Activated naive CD8-positive, alpha-beta T cell treated with anti-CD3 and anti-CD28 coated beads, Interleukin-2, amount 50 U/mL, for 24 hours (primary cell): ENCODE measurements at regions not wholly inside any gene's neighbourhood (a gene's known extent, or its start where the extent isn't known, plus 50 kb on each side); places are given as distances from the start of the nearest gene placed in this dataset.
"Not testable (repeated sequence)": the region's sequence is repeated elsewhere in the genome, so short reads cannot be mapped to it uniquely, and the experiment has no call there.

Experiments used
- ATAC-seq: fragments of 150-1000 bp; cut with Tn5 transposase; one replicate; pipeline ENCODE4 v1.10.0; 2021
- DNase-seq: peaks from one replicate; pipeline ENCODE4 v3.0.0; 2021
- H3K27ac Mint-ChIP-seq: one replicate; pipeline ENCODE4 v1.8.0; 2021; ENCODE audit warnings: mild to moderate bottlenecking, mixed read lengths
- H3K27me3 Mint-ChIP-seq: one replicate; pipeline ENCODE4 v1.8.0; 2021; ENCODE audit warnings: mixed read lengths
- H3K36me3 Mint-ChIP-seq: one replicate; pipeline ENCODE4 v1.8.0; 2021; ENCODE audit warnings: low read depth, mixed read lengths
- H3K4me1 Mint-ChIP-seq: one replicate; pipeline ENCODE4 v1.8.0; 2021; ENCODE audit warnings: mixed read lengths
- H3K4me3 Mint-ChIP-seq: one replicate; pipeline ENCODE4 v1.8.0; 2021; ENCODE audit warnings: mild to moderate bottlenecking, moderate library complexity, mixed read lengths
- H3K9me3 Mint-ChIP-seq: one replicate; pipeline ENCODE4 v1.8.0; 2021; ENCODE audit warnings: mixed read lengths

- no peaks in the 10 kb centered on the region for H3K36me3 Mint-ChIP-seq
- H3K27ac Mint-ChIP-seq, result no peak overlapping the region
- H3K4me1 Mint-ChIP-seq, result peaks cover 3% of the 10 kb centered on the region
- peaks cover 7% of the 10 kb centered on the region for H3K27me3 Mint-ChIP-seq
- DNase-seq, result no peak
- no peak overlapping the region for H3K4me3 Mint-ChIP-seq
- ATAC-seq, result no peak
- H3K9me3 Mint-ChIP-seq, result no peaks in the 10 kb centered on the region
Measured at GRCh38 chr15:69603369-69604071, 150.9 kb downstream of the RPLP1 start.

- no peak overlapping the region for H3K27ac Mint-ChIP-seq
- H3K9me3 Mint-ChIP-seq, result no peaks in the 10 kb centered on the region
- ATAC-seq (no peak), DNase-seq (no peak)
- H3K36me3 Mint-ChIP-seq, result no peaks in the 10 kb centered on the region
- H3K4me1 Mint-ChIP-seq, result peaks cover 4% of the 10 kb centered on the region
- H3K4me3 Mint-ChIP-seq, result no peak overlapping the region
- H3K27me3 Mint-ChIP-seq, result peaks cover 7% of the 10 kb centered on the region
Measured at GRCh38 chr15:69604072-69604411, 151.4 kb downstream of the RPLP1 start.

GRCh38 chr15:69606144-69606543, 153.5 kb downstream of the RPLP1 start:
- Mint-ChIP-seq H3K4me1 (peaks cover 14% of the 10 kb centered on the region), H3K27me3 (peaks cover 5% of the 10 kb centered on the region)

GRCh38 chr15:69606921-69607500, 154.4 kb downstream of the RPLP1 start:
- no peak overlapping the region for H3K27ac Mint-ChIP-seq
- H3K36me3 Mint-ChIP-seq, result no peaks in the 10 kb centered on the region
- no peak for DNase-seq
- H3K27me3 Mint-ChIP-seq, result peaks cover 5% of the 10 kb centered on the region
- H3K9me3 Mint-ChIP-seq, result no peaks in the 10 kb centered on the region
- H3K4me3 Mint-ChIP-seq, result no peak overlapping the region
- H3K4me1 Mint-ChIP-seq, result peaks cover 14% of the 10 kb centered on the region
- ATAC-seq, result no peak

More at GRCh38 chr15:69606144-69606543, 153.5 kb downstream of the RPLP1 start:
- no peaks in the 10 kb centered on the region for H3K36me3 Mint-ChIP-seq
- no peak overlapping the region for H3K4me3 Mint-ChIP-seq
- ATAC-seq, result no peak
- H3K9me3 Mint-ChIP-seq, result no peaks in the 10 kb centered on the region
- no peak for DNase-seq
- H3K27ac Mint-ChIP-seq, result no peak overlapping the region

GRCh38 chr15:69608661-69609060, 156.0 kb downstream of the RPLP1 start:
- no peaks in the 10 kb centered on the region for H3K36me3 Mint-ChIP-seq
- peaks cover 5% of the 10 kb centered on the region for H3K27me3 Mint-ChIP-seq
- no peaks in the 10 kb centered on the region for H3K9me3 Mint-ChIP-seq
- no peak overlapping the region for H3K27ac Mint-ChIP-seq
- DNase-seq (no peak), ATAC-seq (no peak)
- H3K4me3 Mint-ChIP-seq, result no peak overlapping the region
- H3K4me1 Mint-ChIP-seq, result peaks cover 14% of the 10 kb centered on the region

GRCh38 chr15:69609176-69609575, 156.6 kb downstream of the RPLP1 start:
- Mint-ChIP-seq H3K4me1 (peaks cover 14% of the 10 kb centered on the region), H3K27me3 (peaks cover 5% of the 10 kb centered on the region)
- ATAC-seq, result peak; percentile 76

GRCh38 chr15:69609776-69610175, 157.2 kb downstream of the RPLP1 start:
- Mint-ChIP-seq H3K9me3 (no peaks in the 10 kb centered on the region), H3K27ac (no peak overlapping the region)
- no peak for DNase-seq

More at GRCh38 chr15:69609176-69609575, 156.6 kb downstream of the RPLP1 start:
- Mint-ChIP-seq H3K27ac (no peak overlapping the region), H3K36me3 (no peaks in the 10 kb centered on the region), H3K9me3 (no peaks in the 10 kb centered on the region), H3K4me3 (no peak overlapping the region)
- DNase-seq, result no peak

GRCh38 chr15:69610277-69610676, 157.7 kb downstream of the RPLP1 start:
- DNase-seq (no peak), ATAC-seq (no peak)
- H3K4me1 Mint-ChIP-seq, result peaks cover 14% of the 10 kb centered on the region
- no peak overlapping the region for H3K27ac Mint-ChIP-seq
- H3K9me3 Mint-ChIP-seq, result no peaks in the 10 kb centered on the region
- H3K36me3 Mint-ChIP-seq, result no peaks in the 10 kb centered on the region
- H3K27me3 Mint-ChIP-seq, result peaks cover 5% of the 10 kb centered on the region
- no peak overlapping the region for H3K4me3 Mint-ChIP-seq

More at GRCh38 chr15:69609776-69610175, 157.2 kb downstream of the RPLP1 start:
- Mint-ChIP-seq H3K4me1 (peaks cover 14% of the 10 kb centered on the region), H3K27me3 (peaks cover 5% of the 10 kb centered on the region), H3K36me3 (no peaks in the 10 kb centered on the region), H3K4me3 (no peak overlapping the region)
- ATAC-seq, result no peak

GRCh38 chr15:69610858-69611257, 158.2 kb downstream of the RPLP1 start:
- DNase-seq (no peak), ATAC-seq (no peak)
- Mint-ChIP-seq H3K27ac (no peak overlapping the region), H3K36me3 (no peaks in the 10 kb centered on the region), H3K4me3 (no peak overlapping the region), H3K27me3 (peaks cover 4% of the 10 kb centered on the region), H3K9me3 (no peaks in the 10 kb centered on the region), H3K4me1 (peaks cover 14% of the 10 kb centered on the region)

- H3K4me3 Mint-ChIP-seq, result no peak overlapping the region
- peaks cover 11% of the 10 kb centered on the region for H3K4me1 Mint-ChIP-seq
- no peak for ATAC-seq
- H3K27ac Mint-ChIP-seq, result no peak overlapping the region
- H3K27me3 Mint-ChIP-seq, result peaks cover 2% of the 10 kb centered on the region
- H3K9me3 Mint-ChIP-seq, result no peaks in the 10 kb centered on the region
- no peaks in the 10 kb centered on the region for H3K36me3 Mint-ChIP-seq
- no peak for DNase-seq
Measured at GRCh38 chr15:69612112-69612511, 159.5 kb downstream of the RPLP1 start.

GRCh38 chr15:69613182-69613581, 160.6 kb downstream of the RPLP1 start:
- Mint-ChIP-seq H3K4me1 (peaks cover 11% of the 10 kb centered on the region), H3K9me3 (no peaks in the 10 kb centered on the region), H3K27ac (no peak overlapping the region), H3K27me3 (peaks cover 3% of the 10 kb centered on the region), H3K4me3 (no peak overlapping the region), H3K36me3 (no peaks in the 10 kb centered on the region)
- no peak for DNase-seq
- ATAC-seq, result no peak

- no peaks in the 10 kb centered on the region for H3K36me3 Mint-ChIP-seq
- ATAC-seq (no peak), DNase-seq (no peak)
- no peak overlapping the region for H3K4me3 Mint-ChIP-seq
- H3K4me1 Mint-ChIP-seq, result peaks cover 11% of the 10 kb centered on the region
- no peak overlapping the region for H3K27ac Mint-ChIP-seq
- peaks cover 8% of the 10 kb centered on the region for H3K27me3 Mint-ChIP-seq
- H3K9me3 Mint-ChIP-seq, result no peaks in the 10 kb centered on the region
Measured at GRCh38 chr15:69613988-69614387, 161.4 kb downstream of the RPLP1 start.

- no peak for ATAC-seq
- H3K27me3 Mint-ChIP-seq, result peaks cover 11% of the 10 kb centered on the region
- DNase-seq, result no peak
- H3K36me3 Mint-ChIP-seq, result no peaks in the 10 kb centered on the region
- no peak overlapping the region for H3K4me3 Mint-ChIP-seq
- peaks cover under 1% of the 10 kb centered on the region for H3K4me1 Mint-ChIP-seq
- no peaks in the 10 kb centered on the region for H3K9me3 Mint-ChIP-seq
- no peak overlapping the region for H3K27ac Mint-ChIP-seq
Measured at GRCh38 chr15:69615736-69616135, 163.1 kb downstream of the RPLP1 start.

- no peaks in the 10 kb centered on the region for H3K4me1 Mint-ChIP-seq
- no peak overlapping the region for H3K4me3 Mint-ChIP-seq
- H3K27me3 Mint-ChIP-seq, result peaks cover 13% of the 10 kb centered on the region
- H3K27ac Mint-ChIP-seq, result no peak overlapping the region
- ATAC-seq (no peak), DNase-seq (no peak)
- H3K9me3 Mint-ChIP-seq, result no peaks in the 10 kb centered on the region
- H3K36me3 Mint-ChIP-seq, result no peaks in the 10 kb centered on the region
Measured at GRCh38 chr15:69616558-69616957, 163.9 kb downstream of the RPLP1 start.

GRCh38 chr15:69617144-69617543, 164.5 kb downstream of the RPLP1 start:
- not testable (repeated sequence) for H3K4me3 Mint-ChIP-seq, H3K9me3 Mint-ChIP-seq, H3K27ac Mint-ChIP-seq, H3K4me1 Mint-ChIP-seq, ATAC-seq, DNase-seq, H3K36me3 Mint-ChIP-seq
- peaks cover 13% of the 10 kb centered on the region for H3K27me3 Mint-ChIP-seq
